ENCODE measurements at regions not wholly inside any gene's neighbourhood (a gene's known extent, or its start where the extent isn't known, plus 50 kb on each side); places are given as distances from the start of the nearest gene placed in this dataset.

GRCh38 chr6:21295506-21296240, 297.9 kb upstream of the SOX4 start:
- Mint-ChIP-seq H3K4me1 (ENCODE audit: insufficient read depth, unreplicated experiment) (no peaks in the 10 kb centered on the region), H3K4me3 (ENCODE audit: unreplicated experiment) (no peak overlapping the region), H3K36me3 (ENCODE audit: insufficient read depth, unreplicated experiment) (no peaks in the 10 kb centered on the region), H3K27me3 (ENCODE audit: insufficient read depth, unreplicated experiment) (no peaks in the 10 kb centered on the region), H3K9me3 (ENCODE audit: unreplicated experiment) (no peaks in the 10 kb centered on the region), H3K27ac (ENCODE audit: low read depth, unreplicated experiment) (no peak overlapping the region)
- intact Hi-C loops (cut with micrococcal nuclease) = no loop called here
- TF ChIP-seq CTCF (IDR thresholded peaks at IDR 0.05; ENCODE audit: unreplicated experiment) = no peak
- DNase-seq (ENCODE audit: unreplicated experiment) = no peak
- POLR2A ChIA-PET = interaction anchor here (0.6 kb wide), 1 partner anchor 354 kb away, joined by 3 read pairs; no protein-coding TSS in a partner anchor
- BruUV-seq (replicated peaks) = no TSS peak
- CTCF ChIA-PET = no interaction called here

- Mint-ChIP-seq H3K9me3 (ENCODE audit: unreplicated experiment) (peaks cover 8% of the 10 kb centered on the region), H3K27me3 (ENCODE audit: insufficient read depth, unreplicated experiment) (no peaks in the 10 kb centered on the region), H3K4me1 (ENCODE audit: insufficient read depth, unreplicated experiment) (no peaks in the 10 kb centered on the region), H3K27ac (ENCODE audit: low read depth, unreplicated experiment) (no peak overlapping the region), H3K36me3 (ENCODE audit: insufficient read depth, unreplicated experiment) (no peaks in the 10 kb centered on the region), H3K4me3 (ENCODE audit: unreplicated experiment) (no peak overlapping the region)
- intact Hi-C loops (cut with micrococcal nuclease) = no loop called here
- no peak for TF ChIP-seq CTCF (IDR thresholded peaks at IDR 0.05; ENCODE audit: unreplicated experiment)
- BruUV-seq (replicated peaks) = no TSS peak
- POLR2A ChIA-PET = no interaction called here
- CTCF ChIA-PET = interaction anchor here (0.6 kb wide), 1 partner anchor 220 kb away, joined by 3 read pairs; no protein-coding TSS in a partner anchor
- DNase-seq (ENCODE audit: unreplicated experiment) = no peak
Observed at GRCh38 chr6:21297665-21298064, 295.9 kb upstream of the SOX4 start.

GRCh38 chr6:21299216-21299615, 294.3 kb upstream of the SOX4 start:
- BruUV-seq (replicated peaks) = no TSS peak
- no peaks in the 10 kb centered on the region for H3K4me1 Mint-ChIP-seq (ENCODE audit: insufficient read depth, unreplicated experiment)
- POLR2A ChIA-PET = no interaction called here
- CTCF ChIA-PET = no interaction called here
- H3K4me3 Mint-ChIP-seq (ENCODE audit: unreplicated experiment) = no peak overlapping the region
- TF ChIP-seq CTCF (IDR thresholded peaks at IDR 0.05; ENCODE audit: unreplicated experiment) = no peak
- no peak overlapping the region for H3K27ac Mint-ChIP-seq (ENCODE audit: low read depth, unreplicated experiment)
- H3K9me3 Mint-ChIP-seq (ENCODE audit: unreplicated experiment) = peaks cover 8% of the 10 kb centered on the region
- no peaks in the 10 kb centered on the region for H3K27me3 Mint-ChIP-seq (ENCODE audit: insufficient read depth, unreplicated experiment)
- no peak for DNase-seq (ENCODE audit: unreplicated experiment)
- intact Hi-C loops (cut with micrococcal nuclease) = no loop called here
- no peaks in the 10 kb centered on the region for H3K36me3 Mint-ChIP-seq (ENCODE audit: insufficient read depth, unreplicated experiment)

- DNase-seq (ENCODE audit: unreplicated experiment) = no peak
- Mint-ChIP-seq H3K27me3 (ENCODE audit: insufficient read depth, unreplicated experiment) (no peaks in the 10 kb centered on the region), H3K36me3 (ENCODE audit: insufficient read depth, unreplicated experiment) (no peaks in the 10 kb centered on the region), H3K27ac (ENCODE audit: low read depth, unreplicated experiment) (no peak overlapping the region), H3K4me3 (ENCODE audit: unreplicated experiment) (no peak overlapping the region), H3K9me3 (ENCODE audit: unreplicated experiment) (peaks cover 8% of the 10 kb centered on the region), H3K4me1 (ENCODE audit: insufficient read depth, unreplicated experiment) (no peaks in the 10 kb centered on the region)
- BruUV-seq (replicated peaks) = no TSS peak
- POLR2A ChIA-PET = no interaction called here
- intact Hi-C loops (cut with micrococcal nuclease) = loop anchor here (10.0 kb wide), 1 partner anchor 284 kb away; no protein-coding TSS in a partner anchor
- no peak for TF ChIP-seq CTCF (IDR thresholded peaks at IDR 0.05; ENCODE audit: unreplicated experiment)
- CTCF ChIA-PET = no interaction called here
Observed at GRCh38 chr6:21300439-21300838, 293.1 kb upstream of the SOX4 start.

Data from MCF 10A (cell line).